ENCODE measurements at regions not wholly inside any gene's neighbourhood (a gene's known extent, or its start where the extent isn't known, plus 50 kb on each side); places are given as distances from the start of the nearest gene placed in this dataset.

- TF ChIP-seq GATA2 (IDR thresholded peaks at IDR 0.05; ENCODE audit: low read depth, low read length) (no peak), GATA3 (IDR thresholded peaks at IDR 0.05; ENCODE audit: low read depth, low read length) (no peak)
These were observed 1074.0 kb upstream of the MAP3K7 start for GRCh38 chr6:91660893-91661292.
